Panc1 (cell line): ENCODE measurements at regions not wholly inside any gene's neighbourhood (a gene's known extent, or its start where the extent isn't known, plus 50 kb on each side); places are given as distances from the start of the nearest gene placed in this dataset.

Experiments used
- ATAC-seq: fragments of 200-7000 bp; cut with Tn5 transposase; 2 replicates; pipeline ENCODE4 v1.9.1; 2020; ENCODE audit warnings: mild to moderate bottlenecking, moderate library complexity
- BruUV-seq: library from RNA; stranded (reverse); fragments of 400-500 nt; replicated peaks from 2 replicates; lab custom pipeline; 2021; lab: Mats Ljungman, UMichigan
- CTCF ChIA-PET: fragments of 300-600 bp; sonication (Branson Sonifier 250); formaldehyde crosslinking; loops from one replicate; lab custom pipeline; 2022; ENCODE audit warnings: antibody characterized with exemption; lab: Charles Lee
- POLR2A ChIA-PET: fragments of 300-600 bp; sonication (Branson Sonifier 250); formaldehyde crosslinking; loops from one replicate; lab custom pipeline; 2022; ENCODE audit warnings: antibody characterized with exemption; lab: Charles Lee
- DNase-seq: peaks from one replicate; pipeline ENCODE4 v3.0.0-alpha.2; 2010; ENCODE audit warnings: low read depth, low spot score
- H3K27ac ChIP-seq: 2 replicates; pipeline ENCODE4 v1.5.1; 2011; ENCODE audit warnings: mild to moderate bottlenecking, low read length, inconsistent platforms
- H3K27me3 ChIP-seq: fragments of 200-500 bp; sonication (Bioruptor generic); 2 replicates; pipeline ENCODE4 v1.6.0; 2014; ENCODE audit warnings: low read length, inconsistent platforms; ENCODE audit not compliant: control insufficient read depth, insufficient read depth
- H3K36me3 ChIP-seq: fragments of 200-500 bp; sonication (Bioruptor generic); 2 replicates; pipeline ENCODE4 v1.5.1; 2014; ENCODE audit warnings: inconsistent platforms, mild to moderate bottlenecking, low read length, moderate library complexity; ENCODE audit not compliant: control insufficient read depth, insufficient read depth
- H3K4me1 ChIP-seq: 2 replicates; pipeline ENCODE4 v1.5.1; 2011; ENCODE audit warnings: inconsistent platforms, mild to moderate bottlenecking, low read length, moderate library complexity; ENCODE audit not compliant: control insufficient read depth, insufficient read depth
- H3K4me3 ChIP-seq, 2 experiments: 2 replicates each; pipeline ENCODE4 v1.5.1; 2011 to 2012; ENCODE audit warnings: low read depth in 2 of 2, low read length in 2 of 2, mild to moderate bottlenecking in 2 of 2, inconsistent platforms in 1 of 2, moderate library complexity in 1 of 2
- H3K9me3 ChIP-seq: fragments of 200-500 bp; sonication (Bioruptor generic); 2 replicates; pipeline ENCODE4 v1.5.1; 2014; ENCODE audit warnings: low read depth, mild to moderate bottlenecking, inconsistent platforms, low read length, moderate library complexity; ENCODE audit not compliant: control insufficient read depth, insufficient read depth
- POLR2AphosphoS5 ChIP-seq: IDR thresholded peaks from 2 replicates; pipeline ENCODE4 v1.6.1; 2012; ENCODE audit warnings: mild to moderate bottlenecking, low read depth, low read length, moderate library complexity
- SIN3A ChIP-seq: IDR thresholded peaks from 2 replicates; pipeline ENCODE4 v1.6.1; 2012; ENCODE audit warnings: low read depth, mild to moderate bottlenecking, low read length, moderate library complexity, borderline replicate concordance; ENCODE audit not compliant: insufficient read depth
- TCF7L2 ChIP-seq: IDR thresholded peaks from 2 replicates; pipeline ENCODE4 v1.6.1; 2011; ENCODE audit warnings: mild to moderate bottlenecking, low read depth, low read length, inconsistent platforms
- in situ Hi-C: cut with HindIII; loops from 2 replicates; pipeline ENCODE4 v1.10.0; 2016; ENCODE audit warnings: low sequenced_read_pairs, low pct_unique_long_range_greater_than_20kb
- intact Hi-C: fragments of 100-400 bp; cut with micrococcal nuclease; formaldehyde crosslinking; loops from one replicate; pipeline ENCODE4 v1.10.0; 2022; ENCODE audit not compliant: unreplicated experiment
- TF ChIP-seq, protein P1 (sequence below): fragments of 450-650 bp; IDR thresholded peaks from 2 replicates; pipeline ENCODE4 v1.5.1; 2017; ENCODE audit warnings: mild to moderate bottlenecking
- TF ChIP-seq, protein P2 (sequence below), 2 experiments: IDR thresholded peaks; 2 replicates each; pipeline ENCODE4 v1.6.1; 2011 to 2012; ENCODE audit warnings: low read depth in 2 of 2, control low read depth in 1 of 2, low read length in 1 of 2, mild to moderate bottlenecking in 1 of 2, moderate library complexity in 1 of 2; ENCODE audit not compliant: insufficient read depth in 1 of 2

DNA sequence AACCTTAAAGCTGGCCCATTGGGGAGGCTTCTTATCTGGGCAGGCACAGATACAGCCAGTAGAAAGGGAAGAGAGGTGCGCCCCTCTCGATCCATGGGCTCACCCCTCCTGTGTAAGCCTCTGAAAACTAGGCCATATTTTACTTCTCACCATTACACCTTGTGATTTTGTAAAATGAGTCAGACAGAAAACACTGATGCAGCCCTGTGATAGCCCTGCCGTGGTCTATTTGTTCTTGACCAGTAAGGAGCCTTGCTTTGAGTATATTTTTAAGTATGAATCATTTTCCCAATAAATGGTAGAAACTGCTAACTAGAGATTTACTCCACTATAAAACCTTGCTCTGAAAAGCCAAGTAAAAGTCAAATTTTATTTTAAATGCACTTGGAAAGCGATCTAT is 329.8 kb upstream of the MBL2 start:
- no peaks in the 10 kb centered on the region for H3K27me3 ChIP-seq
- BruUV-seq = no TSS peak
- no peak overlapping the region for H3K4me3 ChIP-seq
- intact Hi-C loops (no loop called here), in situ Hi-C loops (no loop called here)
- ATAC-seq = no peak
- TF ChIP-seq SIN3A (no peak), TCF7L2 (no peak), POLR2AphosphoS5 (no peak)
- TF ChIP-seq, protein P1, sequence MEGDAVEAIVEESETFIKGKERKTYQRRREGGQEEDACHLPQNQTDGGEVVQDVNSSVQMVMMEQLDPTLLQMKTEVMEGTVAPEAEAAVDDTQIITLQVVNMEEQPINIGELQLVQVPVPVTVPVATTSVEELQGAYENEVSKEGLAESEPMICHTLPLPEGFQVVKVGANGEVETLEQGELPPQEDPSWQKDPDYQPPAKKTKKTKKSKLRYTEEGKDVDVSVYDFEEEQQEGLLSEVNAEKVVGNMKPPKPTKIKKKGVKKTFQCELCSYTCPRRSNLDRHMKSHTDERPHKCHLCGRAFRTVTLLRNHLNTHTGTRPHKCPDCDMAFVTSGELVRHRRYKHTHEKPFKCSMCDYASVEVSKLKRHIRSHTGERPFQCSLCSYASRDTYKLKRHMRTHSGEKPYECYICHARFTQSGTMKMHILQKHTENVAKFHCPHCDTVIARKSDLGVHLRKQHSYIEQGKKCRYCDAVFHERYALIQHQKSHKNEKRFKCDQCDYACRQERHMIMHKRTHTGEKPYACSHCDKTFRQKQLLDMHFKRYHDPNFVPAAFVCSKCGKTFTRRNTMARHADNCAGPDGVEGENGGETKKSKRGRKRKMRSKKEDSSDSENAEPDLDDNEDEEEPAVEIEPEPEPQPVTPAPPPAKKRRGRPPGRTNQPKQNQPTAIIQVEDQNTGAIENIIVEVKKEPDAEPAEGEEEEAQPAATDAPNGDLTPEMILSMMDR = no peak
- TF ChIP-seq, protein P2, sequence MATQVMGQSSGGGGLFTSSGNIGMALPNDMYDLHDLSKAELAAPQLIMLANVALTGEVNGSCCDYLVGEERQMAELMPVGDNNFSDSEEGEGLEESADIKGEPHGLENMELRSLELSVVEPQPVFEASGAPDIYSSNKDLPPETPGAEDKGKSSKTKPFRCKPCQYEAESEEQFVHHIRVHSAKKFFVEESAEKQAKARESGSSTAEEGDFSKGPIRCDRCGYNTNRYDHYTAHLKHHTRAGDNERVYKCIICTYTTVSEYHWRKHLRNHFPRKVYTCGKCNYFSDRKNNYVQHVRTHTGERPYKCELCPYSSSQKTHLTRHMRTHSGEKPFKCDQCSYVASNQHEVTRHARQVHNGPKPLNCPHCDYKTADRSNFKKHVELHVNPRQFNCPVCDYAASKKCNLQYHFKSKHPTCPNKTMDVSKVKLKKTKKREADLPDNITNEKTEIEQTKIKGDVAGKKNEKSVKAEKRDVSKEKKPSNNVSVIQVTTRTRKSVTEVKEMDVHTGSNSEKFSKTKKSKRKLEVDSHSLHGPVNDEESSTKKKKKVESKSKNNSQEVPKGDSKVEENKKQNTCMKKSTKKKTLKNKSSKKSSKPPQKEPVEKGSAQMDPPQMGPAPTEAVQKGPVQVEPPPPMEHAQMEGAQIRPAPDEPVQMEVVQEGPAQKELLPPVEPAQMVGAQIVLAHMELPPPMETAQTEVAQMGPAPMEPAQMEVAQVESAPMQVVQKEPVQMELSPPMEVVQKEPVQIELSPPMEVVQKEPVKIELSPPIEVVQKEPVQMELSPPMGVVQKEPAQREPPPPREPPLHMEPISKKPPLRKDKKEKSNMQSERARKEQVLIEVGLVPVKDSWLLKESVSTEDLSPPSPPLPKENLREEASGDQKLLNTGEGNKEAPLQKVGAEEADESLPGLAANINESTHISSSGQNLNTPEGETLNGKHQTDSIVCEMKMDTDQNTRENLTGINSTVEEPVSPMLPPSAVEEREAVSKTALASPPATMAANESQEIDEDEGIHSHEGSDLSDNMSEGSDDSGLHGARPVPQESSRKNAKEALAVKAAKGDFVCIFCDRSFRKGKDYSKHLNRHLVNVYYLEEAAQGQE (IDR thresholded peaks at IDR 0.05; ENCODE audit: insufficient read depth in 1 of 2, low read depth in 2 of 2, low read length in 1 of 2) = no peak
- H3K9me3 ChIP-seq = no peaks in the 10 kb centered on the region
- CTCF ChIA-PET = no interaction called here
- H3K27ac ChIP-seq = no peak overlapping the region
- POLR2A ChIA-PET = no interaction called here
- no peak for DNase-seq
- no peaks in the 10 kb centered on the region for H3K4me1 ChIP-seq
- H3K36me3 ChIP-seq = no peaks in the 10 kb centered on the region

DNA sequence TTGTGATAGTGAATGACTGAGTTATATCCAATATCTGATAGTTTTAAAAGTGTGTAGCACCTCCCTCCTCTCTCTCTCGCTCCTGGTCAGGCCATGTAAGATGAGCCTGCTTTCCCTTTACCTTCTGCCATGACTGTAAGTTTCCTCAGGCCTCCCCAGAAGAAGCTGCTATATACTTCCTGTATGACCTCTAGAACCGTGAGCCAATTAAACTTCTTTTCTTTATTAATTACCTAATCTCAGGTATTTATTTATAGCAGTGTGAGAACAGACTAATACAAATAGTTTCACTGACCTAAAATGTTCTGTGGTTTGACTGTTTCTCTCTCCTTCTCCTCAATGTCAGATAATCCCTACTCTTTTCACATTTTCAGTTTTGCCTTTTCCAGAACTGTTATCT is 321.3 kb upstream of the MBL2 start:
- Histone ChIP-seq H3K4me1 (no peaks in the 10 kb centered on the region), H3K27ac (no peak overlapping the region), H3K9me3 (0 out of 2 replicates have a peak, but pooled peaks cover 3% of the 10 kb centered on the region), H3K36me3 (no peaks in the 10 kb centered on the region), H3K4me3 (no peak overlapping the region), H3K27me3 (no peaks in the 10 kb centered on the region)
- TF ChIP-seq, protein P2 (IDR thresholded peaks at IDR 0.05; ENCODE audit: insufficient read depth in 1 of 2, low read depth in 2 of 2, low read length in 1 of 2) = no peak
- TF ChIP-seq, protein P1 = no peak
- TF ChIP-seq POLR2AphosphoS5 (no peak), TCF7L2 (no peak), SIN3A (no peak)
- in situ Hi-C loops (no loop called here), intact Hi-C loops (no loop called here)
- DNase-seq = no peak
- no peak for ATAC-seq
- no TSS peak for BruUV-seq
- POLR2A ChIA-PET = no interaction called here
- CTCF ChIA-PET = no interaction called here
